ENCODE measurements at regions not wholly inside any gene's neighbourhood (a gene's known extent, or its start where the extent isn't known, plus 50 kb on each side); places are given as distances from the start of the nearest gene placed in this dataset.

- TF ChIP-seq TAF1 (IDR thresholded peaks at IDR 0.05; ENCODE audit: borderline replicate concordance, low read depth, low read length) (no peak), POLR2AphosphoS5 (IDR thresholded peaks at IDR 0.05; ENCODE audit: low read depth, low read length) (no peak)
These were observed 151.2 kb upstream of the DIO3 start for GRCh38 chr14:101410126-101410525.

All from GM12892 (cell line).